Activated CD4-positive, alpha-beta memory T cell treated with anti-CD3 and anti-CD28 coated beads for 36 hours (primary cell): ENCODE measurements at regions not wholly inside any gene's neighbourhood (a gene's known extent, or its start where the extent isn't known, plus 50 kb on each side); places are given as distances from the start of the nearest gene placed in this dataset.

Source experiments
- CTCF ChIA-PET: fragments of 350-600 bp; sonication (Branson Sonifier 250); formaldehyde crosslinking; loops from one replicate; lab custom pipeline; 2021; ENCODE audit warnings: antibody characterized with exemption, inconsistent platforms; lab: Charles Lee
- POLR2A ChIA-PET: fragments of 350-600 bp; sonication (Branson Sonifier 250); formaldehyde crosslinking; loops from one replicate; lab custom pipeline; 2021; ENCODE audit warnings: antibody characterized with exemption; lab: Charles Lee
- DNase-seq: peaks from one replicate; pipeline ENCODE4 v3.0.0-alpha.2; 2020
- H3K27ac Mint-ChIP-seq: one replicate; pipeline ENCODE4 v1.8.0; 2021; ENCODE audit warnings: mixed read lengths
- H3K27me3 Mint-ChIP-seq: one replicate; pipeline ENCODE4 v1.8.0; 2021; ENCODE audit warnings: mixed read lengths
- H3K36me3 Mint-ChIP-seq: one replicate; pipeline ENCODE4 v1.8.0; 2021; ENCODE audit warnings: mixed read lengths
- H3K4me1 Mint-ChIP-seq: one replicate; pipeline ENCODE4 v1.8.0; 2021; ENCODE audit warnings: low read depth, mixed read lengths
- H3K4me3 Mint-ChIP-seq: one replicate; pipeline ENCODE4 v1.8.0; 2021; ENCODE audit warnings: mild to moderate bottlenecking, mixed read lengths
- H3K9me3 Mint-ChIP-seq: one replicate; pipeline ENCODE4 v1.8.0; 2021; ENCODE audit warnings: mixed read lengths
- intact Hi-C: fragments of 100-400 bp; cut with micrococcal nuclease; formaldehyde crosslinking; loops from one replicate; pipeline ENCODE4 v1.15.1; 2023

DNA sequence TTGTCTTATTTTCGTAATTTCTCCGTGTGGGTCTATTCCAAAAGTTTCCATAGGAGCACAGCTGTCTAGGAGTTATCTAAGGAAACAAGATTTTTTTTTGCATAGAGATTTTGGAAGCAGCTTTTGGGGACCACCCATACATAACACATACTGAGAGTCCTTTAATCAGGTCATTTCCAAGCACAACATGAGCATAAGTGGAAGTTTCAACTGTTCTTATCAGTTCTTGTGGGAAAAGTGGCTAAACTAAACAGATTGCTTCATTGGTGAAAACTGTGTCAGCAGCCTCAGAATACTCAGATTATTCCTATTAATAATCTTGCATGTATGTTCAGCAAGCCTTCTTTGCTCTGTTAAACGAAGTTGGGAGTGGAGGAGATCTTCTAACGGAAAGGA, 153.6 kb upstream of the TYRP1 start:
- Mint-ChIP-seq H3K4me3 (no peak overlapping the region), H3K36me3 (no peaks in the 10 kb centered on the region), H3K9me3 (peaks cover 30% of the 10 kb centered on the region), H3K27ac (no peak overlapping the region), H3K27me3 (no peaks in the 10 kb centered on the region), H3K4me1 (no peaks in the 10 kb centered on the region)
- DNase-seq = no peak
- CTCF ChIA-PET = no interaction called here
- POLR2A ChIA-PET = no interaction called here
- intact Hi-C loops = no loop called here

DNA sequence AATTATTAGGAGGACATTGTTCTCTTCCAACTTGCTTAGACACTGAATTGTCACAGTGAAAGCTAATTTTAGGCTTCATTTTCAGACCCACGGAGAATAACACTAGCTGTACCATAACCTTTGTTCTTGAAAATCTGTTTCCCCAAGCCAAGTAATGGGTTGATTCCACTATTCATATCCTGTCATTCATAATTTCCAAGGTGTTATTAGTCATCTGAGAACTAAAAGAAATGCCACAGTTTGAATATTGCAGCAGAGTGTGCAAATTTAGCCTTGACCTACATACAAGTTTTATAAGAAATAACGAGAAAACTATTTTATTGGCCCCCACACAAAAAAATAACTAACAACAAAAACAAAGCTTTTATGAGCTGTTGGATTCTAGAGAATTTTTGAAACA, 148.5 kb upstream of the TYRP1 start:
- Mint-ChIP-seq H3K4me1 (no peaks in the 10 kb centered on the region), H3K9me3 (peaks cover 26% of the 10 kb centered on the region), H3K36me3 (no peaks in the 10 kb centered on the region), H3K4me3 (no peak overlapping the region), H3K27me3 (no peaks in the 10 kb centered on the region), H3K27ac (no peak overlapping the region)
- ChIA-PET CTCF (no interaction called here), POLR2A (no interaction called here)
- DNase-seq = no peak
- intact Hi-C loops = no loop called here

DNA sequence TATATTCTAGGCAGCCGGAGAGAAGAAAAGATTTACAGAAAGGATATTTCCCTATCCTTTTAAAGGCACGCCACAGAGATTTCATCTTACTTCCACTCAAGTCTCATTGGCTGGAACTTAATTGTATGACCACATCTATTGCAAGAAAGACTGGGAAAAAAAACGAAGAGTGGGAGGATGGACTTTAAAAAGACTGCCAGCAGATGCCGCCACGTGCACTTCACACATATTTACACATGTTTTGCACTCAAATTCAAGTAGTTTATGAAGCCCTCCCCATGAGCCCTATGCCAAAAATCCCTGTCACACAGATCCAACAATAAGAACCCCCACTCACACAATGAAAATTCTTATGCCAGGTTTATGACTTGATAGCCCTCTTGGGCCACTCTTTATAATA, 138.5 kb upstream of the TYRP1 start:
- DNase-seq = no peak
- ChIA-PET POLR2A (no interaction called here), CTCF (no interaction called here)
- no peak overlapping the region for H3K27ac Mint-ChIP-seq
- H3K4me3 Mint-ChIP-seq = no peak overlapping the region
- H3K36me3 Mint-ChIP-seq = no peaks in the 10 kb centered on the region
- intact Hi-C loops = no loop called here
- no peaks in the 10 kb centered on the region for H3K27me3 Mint-ChIP-seq
- H3K4me1 Mint-ChIP-seq = no peaks in the 10 kb centered on the region
- peaks cover 13% of the 10 kb centered on the region for H3K9me3 Mint-ChIP-seq

DNA sequence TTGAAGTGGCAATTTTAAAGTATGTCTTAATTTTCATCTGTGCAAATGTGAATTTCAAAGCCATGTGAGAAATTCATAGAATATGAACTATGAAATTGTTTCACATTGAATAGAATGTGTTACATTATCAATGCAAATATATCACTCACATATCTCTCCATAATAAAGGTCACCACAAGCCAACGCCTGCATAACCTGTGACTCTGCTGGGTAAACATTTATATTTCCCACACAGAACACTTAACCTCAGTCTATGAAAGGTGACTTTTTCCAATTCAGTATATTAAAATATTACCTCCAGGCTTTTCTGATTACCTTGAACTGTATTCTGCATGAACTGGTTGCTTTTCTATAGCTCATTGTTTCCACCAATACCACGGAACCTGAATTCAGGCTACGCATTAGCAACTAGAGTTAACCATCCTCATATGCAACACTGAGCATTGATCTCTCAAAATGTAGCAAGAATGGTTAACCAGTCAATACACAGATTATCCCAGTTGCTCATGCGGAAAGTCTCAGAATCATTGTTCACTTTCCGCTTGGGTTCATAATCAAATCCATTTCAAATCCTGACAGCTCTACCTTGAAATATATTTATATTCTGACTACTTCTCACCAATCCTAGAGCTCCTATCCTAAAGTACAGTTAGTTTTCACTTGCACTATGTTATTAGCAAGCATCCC, 126.6 kb upstream of the TYRP1 start:
- Mint-ChIP-seq H3K4me3 (no peak overlapping the region), H3K9me3 (peaks cover 27% of the 10 kb centered on the region), H3K4me1 (no peaks in the 10 kb centered on the region), H3K27me3 (no peaks in the 10 kb centered on the region), H3K27ac (no peak overlapping the region), H3K36me3 (no peaks in the 10 kb centered on the region)
- intact Hi-C loops = no loop called here
- ChIA-PET POLR2A (no interaction called here), CTCF (no interaction called here)
- DNase-seq = no peak

GRCh38 chr9:12584656-12585522, 108.3 kb upstream of the TYRP1 start:
- H3K27me3 Mint-ChIP-seq = no peaks in the 10 kb centered on the region
- intact Hi-C loops = no loop called here
- POLR2A ChIA-PET = no interaction called here
- DNase-seq = no peak
- no peaks in the 10 kb centered on the region for H3K36me3 Mint-ChIP-seq
- H3K27ac Mint-ChIP-seq = no peak overlapping the region
- no peaks in the 10 kb centered on the region for H3K4me1 Mint-ChIP-seq
- peaks cover 36% of the 10 kb centered on the region for H3K9me3 Mint-ChIP-seq
- no peak overlapping the region for H3K4me3 Mint-ChIP-seq
- CTCF ChIA-PET = no interaction called here

- ChIA-PET POLR2A (no interaction called here), CTCF (no interaction called here)
- no peak for DNase-seq
- no peaks in the 10 kb centered on the region for H3K36me3 Mint-ChIP-seq
- H3K27me3 Mint-ChIP-seq = no peaks in the 10 kb centered on the region
- intact Hi-C loops = no loop called here
- H3K27ac Mint-ChIP-seq = no peak overlapping the region
- no peaks in the 10 kb centered on the region for H3K4me1 Mint-ChIP-seq
- peaks cover 17% of the 10 kb centered on the region for H3K9me3 Mint-ChIP-seq
- H3K4me3 Mint-ChIP-seq = no peak overlapping the region
Observed at GRCh38 chr9:12595400-12595799, 97.8 kb upstream of the TYRP1 start.

- Mint-ChIP-seq H3K4me3 (no peak overlapping the region), H3K9me3 (peaks cover 13% of the 10 kb centered on the region), H3K4me1 (no peaks in the 10 kb centered on the region), H3K27me3 (no peaks in the 10 kb centered on the region), H3K36me3 (no peaks in the 10 kb centered on the region), H3K27ac (no peak overlapping the region)
- DNase-seq = no peak
- CTCF ChIA-PET = no interaction called here
- intact Hi-C loops = no loop called here
- POLR2A ChIA-PET = no interaction called here
Observed at GRCh38 chr9:12604164-12604821, 88.9 kb upstream of the TYRP1 start.

- Mint-ChIP-seq H3K9me3 (peaks cover 26% of the 10 kb centered on the region), H3K36me3 (no peaks in the 10 kb centered on the region)
Observed at GRCh38 chr9:12612211-12612770, 80.9 kb upstream of the TYRP1 start.

DNA sequence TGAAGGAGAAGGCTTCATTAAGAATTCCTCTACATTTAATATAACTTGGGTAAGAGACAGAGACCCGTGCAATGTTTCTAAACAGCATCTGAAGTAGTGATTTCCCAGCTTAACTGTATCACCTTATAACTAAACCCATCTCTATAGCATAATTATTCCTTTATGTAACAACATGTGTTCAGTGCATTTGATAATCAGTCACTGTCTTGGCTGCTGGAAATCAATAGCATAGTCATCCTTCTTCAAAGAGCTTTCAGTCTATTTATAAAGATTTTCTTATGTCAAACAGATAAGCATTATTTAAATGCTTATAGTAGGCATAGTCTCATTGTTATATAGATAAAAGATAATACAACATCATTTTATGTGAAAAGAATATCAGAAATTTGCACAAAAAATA, 80.1 kb upstream of the TYRP1 start:
- no peak for DNase-seq
- Mint-ChIP-seq H3K27ac (no peak overlapping the region), H3K36me3 (no peaks in the 10 kb centered on the region), H3K9me3 (peaks cover 24% of the 10 kb centered on the region), H3K4me3 (no peak overlapping the region), H3K27me3 (no peaks in the 10 kb centered on the region), H3K4me1 (no peaks in the 10 kb centered on the region)
- CTCF ChIA-PET = no interaction called here
- POLR2A ChIA-PET = no interaction called here
- intact Hi-C loops = no loop called here

More at GRCh38 chr9:12612211-12612770, 80.9 kb upstream of the TYRP1 start:
- Mint-ChIP-seq H3K4me3 (no peak overlapping the region), H3K27me3 (no peaks in the 10 kb centered on the region), H3K4me1 (no peaks in the 10 kb centered on the region), H3K27ac (no peak overlapping the region)
- intact Hi-C loops = no loop called here
- no peak for DNase-seq
- ChIA-PET POLR2A (no interaction called here), CTCF (no interaction called here)

- H3K27me3 Mint-ChIP-seq = no peaks in the 10 kb centered on the region
- no peaks in the 10 kb centered on the region for H3K4me1 Mint-ChIP-seq
- POLR2A ChIA-PET = no interaction called here
- H3K9me3 Mint-ChIP-seq = peaks cover 16% of the 10 kb centered on the region
- H3K36me3 Mint-ChIP-seq = no peaks in the 10 kb centered on the region
- no peak overlapping the region for H3K27ac Mint-ChIP-seq
- DNase-seq = no peak
- H3K4me3 Mint-ChIP-seq = no peak overlapping the region
- CTCF ChIA-PET = no interaction called here
- intact Hi-C loops = no loop called here
Observed at GRCh38 chr9:12614488-12614887, 78.7 kb upstream of the TYRP1 start.

DNA sequence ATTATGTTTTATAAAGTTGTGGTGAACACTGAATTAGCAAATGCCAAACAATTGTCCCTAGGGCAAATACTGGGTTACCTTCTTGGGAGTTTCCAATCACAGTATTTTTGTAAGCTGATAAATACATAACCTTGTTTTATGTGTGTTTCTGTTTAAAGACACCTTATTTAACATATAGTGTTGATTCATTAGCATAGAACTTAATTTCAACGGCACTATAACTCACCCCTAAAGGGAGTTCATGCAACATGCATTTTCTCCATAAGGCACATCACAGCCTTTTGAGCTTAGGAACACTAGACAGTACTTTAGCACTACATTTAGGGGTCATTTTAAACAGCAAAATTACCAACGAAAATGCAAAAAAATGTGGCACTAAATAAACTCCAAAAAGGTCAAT, 74.2 kb upstream of the TYRP1 start:
- DNase-seq = no peak
- Mint-ChIP-seq H3K4me1 (no peaks in the 10 kb centered on the region), H3K36me3 (no peaks in the 10 kb centered on the region), H3K9me3 (peaks cover 16% of the 10 kb centered on the region), H3K4me3 (no peak overlapping the region), H3K27ac (no peak overlapping the region), H3K27me3 (no peaks in the 10 kb centered on the region)
- ChIA-PET POLR2A (no interaction called here), CTCF (no interaction called here)
- intact Hi-C loops = no loop called here

GRCh38 chr9:12625844-12626243, 67.3 kb upstream of the TYRP1 start:
- no peak for DNase-seq
- Mint-ChIP-seq H3K27me3 (no peaks in the 10 kb centered on the region), H3K36me3 (no peaks in the 10 kb centered on the region), H3K4me1 (no peaks in the 10 kb centered on the region), H3K27ac (no peak overlapping the region), H3K9me3 (peaks cover 19% of the 10 kb centered on the region), H3K4me3 (no peak overlapping the region)
- POLR2A ChIA-PET = no interaction called here
- CTCF ChIA-PET = no interaction called here
- intact Hi-C loops = no loop called here
